Right lobe of liver (tissue), 6 donors: ENCODE measurements at regions not wholly inside any gene's neighbourhood (a gene's known extent, or its start where the extent isn't known, plus 50 kb on each side); places are given as distances from the start of the nearest gene placed in this dataset.

ENCODE experiments used
- ATAC-seq, 4 donors: fragments of 200-7000 bp; cut with Tn5 transposase; one replicate each; pipeline ENCODE4 v1.9.1; 2020; ENCODE audit warnings: mild to moderate bottlenecking in 4 of 4, moderate library complexity in 4 of 4
- DNase-seq, 3 donors: peaks; one replicate each; pipeline ENCODE4 v3.0.0-alpha.2; 2020
- H3K27ac ChIP-seq, 3 donors: fragments of 200-600 bp; one replicate each; pipeline ENCODE4 v1.8.0; 2022
- H3K27me3 ChIP-seq, 2 donors: fragments of 200-600 bp; one replicate each; pipeline ENCODE4 v1.8.0; 2022
- H3K36me3 ChIP-seq, 4 donors: fragments of 200-600 bp; sonication (generic) in 1 of 4; one replicate each; pipeline versions ENCODE4 v1.5.1 to v1.8.0; 2017 to 2022; ENCODE audit warnings: control low read depth in 1 of 4
- H3K4me1 ChIP-seq, 4 donors: fragments of 200-600 bp; sonication (generic) in 1 of 4; one replicate each; pipeline versions ENCODE4 v1.5.1 to v1.8.0; 2017 to 2022; ENCODE audit warnings: control low read depth in 1 of 4
- H3K4me3 ChIP-seq, 3 donors: fragments of 200-600 bp; one replicate each; pipeline ENCODE4 v1.8.0; 2022
- H3K9me3 ChIP-seq, 4 donors: fragments of 200-600 bp; sonication (generic) in 1 of 4; one replicate each; pipeline versions ENCODE4 v1.5.1 to v1.8.0; 2017 to 2022; ENCODE audit warnings: control low read depth in 1 of 4
- POLR2A ChIP-seq: fragments of 450-650 bp; IDR thresholded peaks from one replicate; pipeline ENCODE4 v1.6.1; 2017; ENCODE audit warnings: antibody characterized with exemption, mild to moderate bottlenecking
- WGBS: methylation state at CpG from one replicate; pipeline ENCODE4 v1.1.6; 2018; ENCODE audit warnings: low coverage, low lambda C conversion rate; ENCODE audit not compliant: insufficient coverage; ENCODE audit errors: missing lambda C conversion rate; 5-methylcytosine and 5-hydroxymethylcytosine counted together
- intact Hi-C, 2 donors: fragments of 100-400 bp; cut with DNase I; formaldehyde crosslinking; loops; one replicate each; pipeline versions ENCODE4 v1.11.2 to v1.14.1; 2022
- TF ChIP-seq, protein P1 (sequence below), 4 donors: fragments of 200-600 bp in 3 of 4; fragments of 450-650 bp in 1 of 4; IDR thresholded peaks; one replicate each; pipeline versions ENCODE4 v1.5.1 to v1.8.0; 2016 to 2022; ENCODE audit warnings: antibody characterized with exemption in 4 of 4, mild to moderate bottlenecking in 2 of 4
- donor health status: DM: no; HTN: yes; CAD: no.
- donor health status: DM: no; HTN: no; CAD: no.
- donor health status: DM: no; HTN: no; CAD: no.
- donor health status: DM: no; HTN: yes; CAD: no.
- donor health status: DM: no; HTN: yes; CAD: no.

- TF ChIP-seq, protein P1, sequence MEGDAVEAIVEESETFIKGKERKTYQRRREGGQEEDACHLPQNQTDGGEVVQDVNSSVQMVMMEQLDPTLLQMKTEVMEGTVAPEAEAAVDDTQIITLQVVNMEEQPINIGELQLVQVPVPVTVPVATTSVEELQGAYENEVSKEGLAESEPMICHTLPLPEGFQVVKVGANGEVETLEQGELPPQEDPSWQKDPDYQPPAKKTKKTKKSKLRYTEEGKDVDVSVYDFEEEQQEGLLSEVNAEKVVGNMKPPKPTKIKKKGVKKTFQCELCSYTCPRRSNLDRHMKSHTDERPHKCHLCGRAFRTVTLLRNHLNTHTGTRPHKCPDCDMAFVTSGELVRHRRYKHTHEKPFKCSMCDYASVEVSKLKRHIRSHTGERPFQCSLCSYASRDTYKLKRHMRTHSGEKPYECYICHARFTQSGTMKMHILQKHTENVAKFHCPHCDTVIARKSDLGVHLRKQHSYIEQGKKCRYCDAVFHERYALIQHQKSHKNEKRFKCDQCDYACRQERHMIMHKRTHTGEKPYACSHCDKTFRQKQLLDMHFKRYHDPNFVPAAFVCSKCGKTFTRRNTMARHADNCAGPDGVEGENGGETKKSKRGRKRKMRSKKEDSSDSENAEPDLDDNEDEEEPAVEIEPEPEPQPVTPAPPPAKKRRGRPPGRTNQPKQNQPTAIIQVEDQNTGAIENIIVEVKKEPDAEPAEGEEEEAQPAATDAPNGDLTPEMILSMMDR (IDR thresholded peaks at IDR 0.05) = no peak
- no peak for TF ChIP-seq POLR2A
- intact Hi-C loops = no loop called here
- Histone ChIP-seq H3K4me3 (no peak overlapping the region), H3K27ac (no peak overlapping the region), H3K27me3 (no peaks in the 10 kb centered on the region), H3K36me3 (no peaks in the 10 kb centered on the region), H3K4me1 (no peaks in the 10 kb centered on the region), H3K9me3 (no peaks in the 10 kb centered on the region)
- ATAC-seq (no peak), DNase-seq (no peak)
- WGBS = 86% methylated on average over 2 of the region's 2 CpGs
Observed at GRCh38 chr14:46230540-46230939, 421.0 kb downstream of the RPL10L start.

GRCh38 chr14:46215801-46216200 lies 435.8 kb downstream of the RPL10L start:
- no peaks in the 10 kb centered on the region for H3K4me1 ChIP-seq
- DNase-seq (no peak), ATAC-seq (no peak)
- TF ChIP-seq POLR2A = no peak
- TF ChIP-seq, protein P1 (IDR thresholded peaks at IDR 0.05) = no peak
- WGBS = 70% methylated on average over 1 of the region's 1 CpG
- no peaks in the 10 kb centered on the region for H3K9me3 ChIP-seq
- no peak overlapping the region for H3K4me3 ChIP-seq
- intact Hi-C loops = no loop called here
- no peaks in the 10 kb centered on the region for H3K27me3 ChIP-seq
- no peak overlapping the region for H3K27ac ChIP-seq
- H3K36me3 ChIP-seq = no peaks in the 10 kb centered on the region

GRCh38 chr14:46198676-46199075 lies 452.9 kb downstream of the RPL10L start:
- ATAC-seq = no peak
- Histone ChIP-seq H3K4me3 (no peak overlapping the region), H3K9me3 (no peaks in the 10 kb centered on the region), H3K27me3 (no peaks in the 10 kb centered on the region), H3K27ac (no peak overlapping the region), H3K36me3 (no peaks in the 10 kb centered on the region), H3K4me1 (no peaks in the 10 kb centered on the region)
- no peak for DNase-seq
- WGBS = 33% methylated on average over 2 of the region's 2 CpGs
- TF ChIP-seq, protein P1 (IDR thresholded peaks at IDR 0.05) = no peak
- no peak for TF ChIP-seq POLR2A
- intact Hi-C loops = no loop called here

DNA sequence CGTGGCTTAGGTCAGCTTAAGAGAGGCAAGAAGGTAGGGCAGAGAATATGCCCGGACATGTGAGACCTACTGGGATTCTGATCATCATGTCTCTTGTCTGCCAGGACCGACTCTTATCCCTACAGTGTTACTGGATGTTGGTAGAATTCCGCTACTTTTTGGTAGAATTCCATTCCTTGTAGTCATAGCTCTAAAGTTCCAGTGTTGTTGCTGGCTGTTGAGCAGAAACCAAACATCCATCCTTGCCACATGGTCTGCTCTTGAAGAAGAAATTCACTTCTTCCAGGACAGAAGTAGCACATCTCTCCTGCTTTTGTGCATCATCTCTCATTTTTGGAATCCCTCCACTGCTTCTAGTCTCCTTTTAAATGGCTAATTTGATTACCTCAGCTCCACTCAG lies 453.7 kb downstream of the RPL10L start:
- H3K36me3 ChIP-seq = no peaks in the 10 kb centered on the region
- no peaks in the 10 kb centered on the region for H3K4me1 ChIP-seq
- H3K9me3 ChIP-seq = no peaks in the 10 kb centered on the region
- ATAC-seq (no peak), DNase-seq (no peak)
- H3K27me3 ChIP-seq = no peaks in the 10 kb centered on the region
- no peak overlapping the region for H3K4me3 ChIP-seq
- H3K27ac ChIP-seq = no peak overlapping the region
- TF ChIP-seq, protein P1 (IDR thresholded peaks at IDR 0.05) = no peak
- no peak for TF ChIP-seq POLR2A
- 53% methylated on average over 3 of the region's 4 CpGs for WGBS
- intact Hi-C loops = no loop called here
